HG02943 (cell line): ENCODE measurements at regions not wholly inside any gene's neighbourhood (a gene's known extent, or its start where the extent isn't known, plus 50 kb on each side); places are given as distances from the start of the nearest gene placed in this dataset.

Experiments used
- ATAC-seq: cut with Tn5 transposase; IDR thresholded peaks from one replicate; pipeline ENCODE4 v1.9.1; 2021; ENCODE audit warnings: mild to moderate bottlenecking, low read depth, moderate library complexity; ENCODE audit not compliant: unreplicated experiment

GRCh38 chr14:53695692-53696214, 260.9 kb downstream of the BMP4 start:
- ATAC-seq, result no peak

DNA sequence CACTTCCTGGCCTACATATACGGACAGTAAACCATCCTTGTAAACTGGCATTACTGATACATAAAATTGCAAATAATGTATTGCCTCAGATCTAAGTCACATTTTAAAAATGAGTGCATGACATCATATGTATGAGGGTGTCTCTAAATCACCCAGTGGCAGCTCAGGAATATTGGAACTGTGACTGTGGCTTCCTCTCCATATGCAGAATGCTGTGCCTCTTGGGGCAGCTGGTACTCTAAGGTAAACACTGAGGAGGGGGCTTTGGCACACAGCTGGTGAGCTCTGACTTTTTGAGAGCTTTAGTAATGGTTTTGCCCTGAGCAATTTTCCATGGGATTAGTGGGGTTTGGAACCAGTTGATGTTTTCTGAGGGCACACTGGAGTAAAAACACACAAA, 263.7 kb downstream of the BMP4 start:
- ATAC-seq, result no peak

- no peak for ATAC-seq
These were observed 264.2 kb downstream of the BMP4 start for GRCh38 chr14:53692451-53692850.

- no peak for ATAC-seq
These were observed 273.4 kb downstream of the BMP4 start for GRCh38 chr14:53683229-53683628.

DNA sequence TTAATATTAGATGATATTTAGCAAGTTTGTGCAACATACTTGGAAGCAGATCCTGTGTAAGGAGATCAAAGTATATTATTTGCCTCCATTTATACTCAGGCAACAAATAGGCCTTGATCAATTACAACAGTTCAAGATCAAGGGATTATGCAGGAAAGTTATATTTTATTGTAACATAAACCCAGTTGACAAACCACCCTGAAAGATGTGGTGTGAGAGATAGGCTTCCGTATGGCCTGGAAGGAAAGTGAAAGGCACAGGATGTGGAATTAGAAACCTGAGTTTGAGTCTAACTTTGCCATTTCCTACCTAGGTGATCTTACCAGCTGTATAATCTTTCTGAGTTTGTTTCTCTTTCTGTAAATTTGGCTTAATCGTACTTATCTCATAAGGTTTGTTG, 284.1 kb downstream of the BMP4 start:
- ATAC-seq, result no peak

DNA sequence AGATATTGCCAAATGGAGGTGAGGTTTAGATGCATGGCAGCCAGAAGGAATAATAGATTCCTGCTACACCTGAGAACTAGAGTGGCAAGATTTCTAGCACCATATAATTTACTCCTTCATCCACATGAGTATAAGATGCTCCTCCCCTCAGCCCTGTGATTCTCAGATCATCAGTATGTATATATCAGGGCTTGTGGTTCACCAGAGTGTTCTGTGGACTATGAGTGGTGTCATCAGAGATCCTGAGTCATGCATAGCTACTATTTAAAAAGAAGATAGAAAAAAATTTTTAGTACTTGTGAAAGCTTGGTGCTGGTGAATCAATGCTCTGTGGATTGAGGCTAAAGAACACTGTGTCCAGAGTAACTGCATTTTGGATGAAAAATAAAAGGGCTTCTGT, 285.9 kb downstream of the BMP4 start:
- no peak for ATAC-seq

DNA sequence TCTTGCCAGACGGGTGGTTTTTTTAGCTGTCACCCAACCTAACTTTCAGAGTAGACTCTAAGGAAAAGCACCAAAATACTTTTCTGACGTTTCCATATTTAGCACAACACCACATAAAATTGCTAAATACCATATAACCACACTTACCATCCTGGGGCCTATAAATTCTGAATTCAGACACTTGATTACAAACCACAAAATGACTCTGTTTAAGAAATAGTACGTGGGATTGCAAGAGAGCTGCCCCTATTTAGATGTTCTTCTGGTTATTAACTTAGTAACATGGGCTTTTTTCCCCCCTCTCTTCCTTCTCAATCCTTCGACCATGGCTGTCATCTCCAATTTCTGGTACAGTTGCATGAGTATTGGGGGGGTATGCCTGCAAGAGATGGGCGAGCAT, 287.7 kb downstream of the BMP4 start:
- ATAC-seq, result no peak

GRCh38 chr14:53663709-53664108, 292.9 kb downstream of the BMP4 start:
- no peak for ATAC-seq

DNA sequence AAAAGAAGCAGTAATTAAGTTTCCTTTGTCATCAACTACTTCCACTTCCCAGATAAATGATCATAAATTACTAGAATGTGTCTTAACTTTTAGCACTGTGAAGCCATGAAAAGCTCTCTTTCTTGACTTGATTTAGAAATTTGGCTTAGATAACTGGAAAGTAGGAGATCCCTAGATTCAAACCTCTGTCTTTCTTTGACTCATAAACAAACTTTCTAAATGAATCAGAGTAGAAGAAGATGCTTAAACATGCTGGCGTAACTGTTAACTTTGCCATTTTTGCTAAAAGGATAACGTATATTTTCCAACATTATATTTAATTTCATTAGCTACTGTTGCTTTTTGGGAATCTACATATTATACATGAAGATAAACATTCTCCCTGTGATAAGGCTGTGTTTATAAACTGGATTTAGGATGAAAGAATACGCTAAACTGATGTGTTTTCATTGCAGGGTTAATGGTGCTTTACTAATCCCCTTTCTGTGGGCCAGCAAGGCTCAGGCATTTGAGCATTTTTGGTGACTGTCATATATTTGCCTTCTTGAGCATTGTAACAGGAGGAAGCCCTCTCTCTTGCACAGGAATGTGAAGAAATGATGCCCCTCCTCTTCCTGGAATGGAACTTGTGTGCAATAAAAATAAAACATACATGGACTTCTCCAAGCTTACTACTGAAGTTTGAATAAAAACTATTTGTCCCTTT, 301.4 kb downstream of the BMP4 start:
- ATAC-seq, result no peak

- no peak for ATAC-seq
These were observed 304.6 kb downstream of the BMP4 start for GRCh38 chr14:53652068-53652467.

DNA sequence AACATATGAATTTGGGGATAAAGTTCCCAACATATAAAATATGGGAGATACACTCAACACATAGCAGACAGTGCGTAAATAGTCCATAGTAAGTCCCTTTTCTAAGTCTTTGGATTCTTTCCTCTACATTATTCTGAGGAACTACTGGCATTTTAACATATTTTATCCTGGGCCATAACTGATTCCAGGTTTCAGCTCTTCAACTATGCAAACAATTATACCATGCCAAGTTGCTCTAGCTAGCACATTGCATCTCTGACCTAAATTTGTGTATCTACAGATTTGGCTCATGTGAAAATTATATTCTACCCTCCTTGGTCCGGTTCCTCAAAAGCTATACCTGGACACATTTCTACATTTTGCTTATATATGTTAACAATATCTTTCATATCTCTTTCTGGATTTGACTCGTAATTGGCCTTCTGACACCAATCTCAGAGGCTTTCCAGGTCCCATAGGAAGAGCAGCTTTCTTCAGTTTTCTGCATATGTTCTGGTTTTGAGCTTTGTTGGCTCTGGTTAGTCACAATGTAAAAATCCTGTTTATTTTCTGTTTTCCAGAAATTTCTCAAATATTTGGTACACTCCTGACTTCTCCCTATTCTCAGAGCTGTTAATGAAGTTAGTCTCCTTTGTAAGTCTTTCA, 305.4 kb downstream of the BMP4 start:
- ATAC-seq, result no peak

GRCh38 chr14:53646925-53647324, 309.7 kb downstream of the BMP4 start:
- no peak for ATAC-seq

DNA sequence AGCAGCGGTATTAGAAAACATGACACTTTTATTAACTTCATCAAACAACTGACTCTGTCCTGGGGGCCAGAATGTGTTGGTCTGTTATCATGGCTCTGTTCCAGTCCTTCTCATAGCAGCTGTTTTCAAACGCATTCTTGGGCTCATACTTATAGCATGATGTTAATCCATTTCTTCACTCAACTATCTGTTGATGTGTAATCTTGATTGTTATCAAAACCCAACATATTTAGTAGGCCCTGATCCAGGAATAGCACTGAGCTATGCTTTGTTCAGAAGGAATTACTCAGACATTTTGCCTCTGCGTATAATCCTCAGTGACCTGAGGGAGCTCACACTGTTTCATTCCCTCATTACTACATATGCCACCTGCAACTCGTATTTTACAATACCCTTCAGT, 315.9 kb downstream of the BMP4 start:
- no peak for ATAC-seq

GRCh38 chr14:53638966-53639365, 317.7 kb downstream of the BMP4 start:
- ATAC-seq, result no peak

GRCh38 chr14:53634793-53635192, 321.8 kb downstream of the BMP4 start:
- no peak for ATAC-seq

- no peak for ATAC-seq
These were observed 326.3 kb downstream of the BMP4 start for GRCh38 chr14:53630336-53630735.

- ATAC-seq, result no peak
These were observed 327.7 kb downstream of the BMP4 start for GRCh38 chr14:53628732-53629430.

- ATAC-seq, result no peak
These were observed 328.4 kb downstream of the BMP4 start for GRCh38 chr14:53628261-53628660.

DNA sequence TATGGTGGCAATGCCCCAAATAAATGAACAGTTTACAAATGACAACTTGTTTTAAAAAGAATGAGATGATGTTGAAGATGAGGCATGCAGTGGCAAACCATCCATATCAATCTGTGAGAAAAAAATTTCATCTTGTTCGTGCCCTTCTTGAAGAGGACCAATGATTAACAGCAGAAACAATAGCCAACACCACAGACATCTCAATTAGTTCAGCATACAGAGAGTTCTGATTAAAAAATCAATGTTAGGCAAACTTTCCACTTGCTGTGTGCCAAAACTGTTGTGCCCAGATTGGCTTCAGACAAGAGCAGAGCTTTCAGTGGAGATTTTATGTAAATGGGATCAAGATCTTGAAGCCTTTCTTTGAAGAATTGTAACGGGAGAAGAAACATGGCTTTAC, 329.9 kb downstream of the BMP4 start:
- ATAC-seq, result no peak

- no peak for ATAC-seq
These were observed 334.2 kb downstream of the BMP4 start for GRCh38 chr14:53622447-53622846.

DNA sequence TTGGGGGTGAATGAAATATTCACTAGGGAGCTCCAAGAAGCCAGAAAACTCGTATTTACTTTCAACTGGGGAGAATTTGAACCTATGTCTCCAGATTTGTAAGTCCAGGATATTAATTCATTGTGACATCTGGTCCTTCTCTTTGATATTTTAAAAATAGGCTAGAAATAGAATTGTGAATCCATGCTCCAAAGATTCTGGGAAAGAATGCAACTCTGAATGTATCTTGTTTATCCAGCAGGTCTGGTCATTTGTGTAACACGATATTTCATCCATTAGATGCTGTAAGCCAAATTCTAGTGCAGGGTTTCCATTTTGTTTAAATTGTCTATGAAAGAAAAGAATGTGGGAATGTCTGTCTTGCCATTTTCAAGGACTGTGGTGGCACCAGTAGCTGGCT, 334.7 kb downstream of the BMP4 start:
- no peak for ATAC-seq

DNA sequence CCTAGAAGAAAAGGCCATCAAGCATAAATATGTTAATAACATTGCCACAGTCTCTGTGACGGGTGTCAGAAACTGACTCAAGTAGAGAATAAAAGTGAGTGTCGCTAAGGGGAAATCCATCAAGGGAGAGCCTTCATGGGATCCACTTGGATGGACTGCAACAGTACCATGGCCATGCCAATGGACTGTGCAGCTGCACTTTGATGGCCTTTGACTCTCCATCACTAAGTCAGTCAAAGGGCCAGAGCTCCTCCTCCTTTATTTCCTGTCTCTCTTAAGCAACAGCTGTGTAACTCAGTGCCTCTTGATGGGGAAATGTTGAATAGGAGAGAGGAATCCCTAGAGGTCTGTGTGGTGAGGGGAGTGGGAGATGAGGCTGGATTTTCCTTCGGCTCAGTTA, 335.2 kb downstream of the BMP4 start:
- ATAC-seq, result no peak
